Immature natural killer cell (primary cell): ENCODE measurements at regions not wholly inside any gene's neighbourhood (a gene's known extent, or its start where the extent isn't known, plus 50 kb on each side); places are given as distances from the start of the nearest gene placed in this dataset.

Source experiments
- DNase-seq, 3 donors: peaks; one replicate each; pipeline ENCODE4 v3.0.0; 2022; ENCODE audit warnings: mixed read lengths in 1 of 3
- H3K27ac Mint-ChIP-seq, 6 donors: one replicate each; pipeline ENCODE4 v1.8.0; 2020; ENCODE audit warnings: mixed read lengths in 6 of 6, mild to moderate bottlenecking in 5 of 6, inconsistent platforms in 4 of 6, moderate library complexity in 3 of 6
- H3K27me3 Mint-ChIP-seq, 3 donors: one replicate each; pipeline ENCODE4 v1.8.0; 2020 to 2021; ENCODE audit warnings: low read depth in 3 of 3, mild to moderate bottlenecking in 3 of 3, mixed read lengths in 3 of 3, moderate library complexity in 3 of 3, inconsistent platforms in 1 of 3
- H3K36me3 Mint-ChIP-seq, 3 donors: one replicate each; pipeline ENCODE4 v1.8.0; 2020; ENCODE audit warnings: mixed read lengths in 3 of 3, inconsistent platforms in 2 of 3, mild to moderate bottlenecking in 2 of 3
- H3K4me1 Mint-ChIP-seq, 2 donors: one replicate each; pipeline ENCODE4 v1.8.0; 2020; ENCODE audit warnings: inconsistent platforms in 2 of 2, mild to moderate bottlenecking in 2 of 2, mixed read lengths in 2 of 2, moderate library complexity in 1 of 2
- H3K4me3 Mint-ChIP-seq, 5 donors: one replicate each; pipeline ENCODE4 v1.8.0; 2020; ENCODE audit warnings: mild to moderate bottlenecking in 5 of 5, mixed read lengths in 5 of 5, inconsistent platforms in 3 of 5, moderate library complexity in 3 of 5
- H3K9me3 Mint-ChIP-seq, 6 donors: one replicate each; pipeline ENCODE4 v1.8.0; 2020; ENCODE audit warnings: mild to moderate bottlenecking in 6 of 6, mixed read lengths in 6 of 6, inconsistent platforms in 4 of 6, moderate library complexity in 3 of 6

- Mint-ChIP-seq H3K9me3 (no peaks in the 10 kb centered on the region), H3K36me3 (no peaks in the 10 kb centered on the region), H3K27ac (no peak overlapping the region), H3K27me3 (peaks cover 0 to 2% (median 0%) of the 10 kb centered on the region in 3 donors), H3K4me3 (no peak overlapping the region), H3K4me1 (no peaks in the 10 kb centered on the region)
- no peak for DNase-seq
These were observed 117.8 kb upstream of the NOCT start for GRCh38 chr4:138897811-138898226.

- H3K4me3 Mint-ChIP-seq, result no peak overlapping the region
- no peak overlapping the region for H3K27ac Mint-ChIP-seq
- no peaks in the 10 kb centered on the region for H3K36me3 Mint-ChIP-seq
These were observed 120.9 kb upstream of the NOCT start for GRCh38 chr4:138894709-138895108.

GRCh38 chr4:138894011-138894410 is 121.6 kb upstream of the NOCT start:
- no peaks in the 10 kb centered on the region for H3K36me3 Mint-ChIP-seq
- H3K4me1 Mint-ChIP-seq, result no peaks in the 10 kb centered on the region
- DNase-seq, result no peak
- H3K27me3 Mint-ChIP-seq, result peaks cover 0 to 2% (median 0%) of the 10 kb centered on the region in 3 donors
- no peak overlapping the region for H3K27ac Mint-ChIP-seq
- H3K4me3 Mint-ChIP-seq, result no peak overlapping the region
- H3K9me3 Mint-ChIP-seq, result peaks cover 0 to 2% (median 0%) of the 10 kb centered on the region in 6 donors

More at GRCh38 chr4:138894709-138895108, 120.9 kb upstream of the NOCT start:
- H3K27me3 Mint-ChIP-seq, result peaks cover 0 to 2% (median 0%) of the 10 kb centered on the region in 3 donors
- H3K4me1 Mint-ChIP-seq, result no peaks in the 10 kb centered on the region
- peaks cover 0 to under 1% (median 0%) of the 10 kb centered on the region in 6 donors for H3K9me3 Mint-ChIP-seq
- no peak for DNase-seq

GRCh38 chr4:138892483-138893407 is 122.8 kb upstream of the NOCT start:
- no peaks in the 10 kb centered on the region for H3K4me1 Mint-ChIP-seq
- H3K27ac Mint-ChIP-seq, result no peak overlapping the region
- H3K36me3 Mint-ChIP-seq, result no peaks in the 10 kb centered on the region
- H3K4me3 Mint-ChIP-seq, result no peak overlapping the region
- peaks cover 0 to 2% (median 0%) of the 10 kb centered on the region in 3 donors for H3K27me3 Mint-ChIP-seq
- peaks cover 0 to 2% (median 0%) of the 10 kb centered on the region in 6 donors for H3K9me3 Mint-ChIP-seq
- DNase-seq, result no peak

GRCh38 chr4:138891631-138892031 is 124.0 kb upstream of the NOCT start:
- Mint-ChIP-seq H3K27ac (no peak overlapping the region), H3K4me1 (no peaks in the 10 kb centered on the region), H3K36me3 (no peaks in the 10 kb centered on the region), H3K9me3 (peaks cover 0 to 2% (median 0%) of the 10 kb centered on the region in 6 donors), H3K27me3 (no peaks in the 10 kb centered on the region), H3K4me3 (no peak overlapping the region)
- no peak for DNase-seq

- H3K36me3 Mint-ChIP-seq, result no peaks in the 10 kb centered on the region
- no peak overlapping the region for H3K4me3 Mint-ChIP-seq
These were observed 124.5 kb upstream of the NOCT start for GRCh38 chr4:138890891-138891570.

GRCh38 chr4:138889216-138889615 is 126.4 kb upstream of the NOCT start:
- Mint-ChIP-seq H3K4me3 (no peak overlapping the region), H3K4me1 (no peaks in the 10 kb centered on the region), H3K27ac (no peak overlapping the region), H3K36me3 (no peaks in the 10 kb centered on the region), H3K9me3 (peaks cover 0 to 2% (median 0%) of the 10 kb centered on the region in 6 donors), H3K27me3 (no peaks in the 10 kb centered on the region)
- no peak for DNase-seq

More at GRCh38 chr4:138890891-138891570, 124.5 kb upstream of the NOCT start:
- H3K27me3 Mint-ChIP-seq, result no peaks in the 10 kb centered on the region
- H3K9me3 Mint-ChIP-seq, result peaks cover 0 to 2% (median 0%) of the 10 kb centered on the region in 6 donors
- no peaks in the 10 kb centered on the region for H3K4me1 Mint-ChIP-seq
- no peak overlapping the region for H3K27ac Mint-ChIP-seq
- no peak for DNase-seq

- no peaks in the 10 kb centered on the region for H3K4me1 Mint-ChIP-seq
- DNase-seq, result no peak
- H3K4me3 Mint-ChIP-seq, result no peak overlapping the region
- no peaks in the 10 kb centered on the region for H3K36me3 Mint-ChIP-seq
- no peak overlapping the region for H3K27ac Mint-ChIP-seq
- H3K9me3 Mint-ChIP-seq, result peaks cover 0 to 4% (median under 1%) of the 10 kb centered on the region in 6 donors
- peaks cover 0 to 2% (median 0%) of the 10 kb centered on the region in 3 donors for H3K27me3 Mint-ChIP-seq
These were observed 127.8 kb upstream of the NOCT start for GRCh38 chr4:138887741-138888140.

GRCh38 chr4:138887341-138887740 is 128.2 kb upstream of the NOCT start:
- Mint-ChIP-seq H3K4me1 (no peaks in the 10 kb centered on the region), H3K9me3 (peaks cover 0 to 4% (median under 1%) of the 10 kb centered on the region in 6 donors), H3K36me3 (no peaks in the 10 kb centered on the region), H3K27me3 (peaks cover 0 to 2% (median 0%) of the 10 kb centered on the region in 3 donors), H3K27ac (no peak overlapping the region), H3K4me3 (no peak overlapping the region)
- no peak for DNase-seq

GRCh38 chr4:138879757-138880156 is 135.8 kb upstream of the NOCT start:
- Mint-ChIP-seq H3K36me3 (no peaks in the 10 kb centered on the region), H3K27me3 (peaks cover 0 to 2% (median 2%) of the 10 kb centered on the region in 3 donors), H3K4me1 (no peaks in the 10 kb centered on the region), H3K9me3 (peaks cover 0 to 8% (median under 1%) of the 10 kb centered on the region in 6 donors), H3K4me3 (no peak overlapping the region), H3K27ac (no peak overlapping the region)
- no peak for DNase-seq

GRCh38 chr4:138875891-138876608 is 139.5 kb upstream of the NOCT start:
- H3K9me3 Mint-ChIP-seq, result peaks cover 0 to 5% (median 0%) of the 10 kb centered on the region in 6 donors
- no peak overlapping the region for H3K27ac Mint-ChIP-seq
- H3K27me3 Mint-ChIP-seq, result peaks cover 2 to 3% (median 3%) of the 10 kb centered on the region in 3 donors

GRCh38 chr4:138871555-138871875 is 144.1 kb upstream of the NOCT start:
- H3K36me3 Mint-ChIP-seq, result no peaks in the 10 kb centered on the region
- no peak for DNase-seq
- H3K4me3 Mint-ChIP-seq, result no peak overlapping the region
- H3K27ac Mint-ChIP-seq, result no peak overlapping the region
- no peaks in the 10 kb centered on the region for H3K9me3 Mint-ChIP-seq
- H3K4me1 Mint-ChIP-seq, result peaks cover 0 to 6% of the 10 kb centered on the region in 2 donors
- H3K27me3 Mint-ChIP-seq, result peaks cover 2 to 4% (median 3%) of the 10 kb centered on the region in 3 donors

More at GRCh38 chr4:138875891-138876608, 139.5 kb upstream of the NOCT start:
- no peak overlapping the region for H3K4me3 Mint-ChIP-seq
- peaks cover 0 to 3% of the 10 kb centered on the region in 2 donors for H3K4me1 Mint-ChIP-seq
- no peak for DNase-seq
- no peaks in the 10 kb centered on the region for H3K36me3 Mint-ChIP-seq

GRCh38 chr4:138870737-138871554 is 144.6 kb upstream of the NOCT start:
- H3K4me1 Mint-ChIP-seq, result peaks cover 0 to 6% of the 10 kb centered on the region in 2 donors
- DNase-seq, result peak; percentile 6 to 21 (median 17)
- no peaks in the 10 kb centered on the region for H3K36me3 Mint-ChIP-seq
- no peak overlapping the region for H3K27ac Mint-ChIP-seq
- H3K9me3 Mint-ChIP-seq, result no peaks in the 10 kb centered on the region
- peaks cover 2 to 4% (median 3%) of the 10 kb centered on the region in 3 donors for H3K27me3 Mint-ChIP-seq
- H3K4me3 Mint-ChIP-seq, result no peak overlapping the region
